ENCODE measurements at regions not wholly inside any gene's neighbourhood (a gene's known extent, or its start where the extent isn't known, plus 50 kb on each side); places are given as distances from the start of the nearest gene placed in this dataset.

- no peaks in the 10 kb centered on the region for H3K27me3 ChIP-seq (ENCODE audit: insufficient read depth in 3 of 3, low read length in 2 of 3)
- H3K9me3 ChIP-seq: no peaks in the 10 kb centered on the region
- H3K4me3 ChIP-seq: no peak overlapping the region
- ATAC-seq (no peak), DNase-seq (no peak)
- H3K36me3 ChIP-seq (ENCODE audit: insufficient read depth in 1 of 2, low read depth in 1 of 2): no peaks in the 10 kb centered on the region
- intact Hi-C loops (cut with DNase I): no loop called here
- 36 to 47% (median 41%) methylated on average over 3 of the region's 3 CpGs for WGBS, 3 donors
- TF ChIP-seq, protein P1, sequence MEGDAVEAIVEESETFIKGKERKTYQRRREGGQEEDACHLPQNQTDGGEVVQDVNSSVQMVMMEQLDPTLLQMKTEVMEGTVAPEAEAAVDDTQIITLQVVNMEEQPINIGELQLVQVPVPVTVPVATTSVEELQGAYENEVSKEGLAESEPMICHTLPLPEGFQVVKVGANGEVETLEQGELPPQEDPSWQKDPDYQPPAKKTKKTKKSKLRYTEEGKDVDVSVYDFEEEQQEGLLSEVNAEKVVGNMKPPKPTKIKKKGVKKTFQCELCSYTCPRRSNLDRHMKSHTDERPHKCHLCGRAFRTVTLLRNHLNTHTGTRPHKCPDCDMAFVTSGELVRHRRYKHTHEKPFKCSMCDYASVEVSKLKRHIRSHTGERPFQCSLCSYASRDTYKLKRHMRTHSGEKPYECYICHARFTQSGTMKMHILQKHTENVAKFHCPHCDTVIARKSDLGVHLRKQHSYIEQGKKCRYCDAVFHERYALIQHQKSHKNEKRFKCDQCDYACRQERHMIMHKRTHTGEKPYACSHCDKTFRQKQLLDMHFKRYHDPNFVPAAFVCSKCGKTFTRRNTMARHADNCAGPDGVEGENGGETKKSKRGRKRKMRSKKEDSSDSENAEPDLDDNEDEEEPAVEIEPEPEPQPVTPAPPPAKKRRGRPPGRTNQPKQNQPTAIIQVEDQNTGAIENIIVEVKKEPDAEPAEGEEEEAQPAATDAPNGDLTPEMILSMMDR (IDR thresholded peaks at IDR 0.05): no peak
- no peak overlapping the region for H3K27ac ChIP-seq
- H3K4me1 ChIP-seq: no peaks in the 10 kb centered on the region
Observed at GRCh38 chr13:70694996-70695715, 586.9 kb upstream of the KLHL1 start.

DNA sequence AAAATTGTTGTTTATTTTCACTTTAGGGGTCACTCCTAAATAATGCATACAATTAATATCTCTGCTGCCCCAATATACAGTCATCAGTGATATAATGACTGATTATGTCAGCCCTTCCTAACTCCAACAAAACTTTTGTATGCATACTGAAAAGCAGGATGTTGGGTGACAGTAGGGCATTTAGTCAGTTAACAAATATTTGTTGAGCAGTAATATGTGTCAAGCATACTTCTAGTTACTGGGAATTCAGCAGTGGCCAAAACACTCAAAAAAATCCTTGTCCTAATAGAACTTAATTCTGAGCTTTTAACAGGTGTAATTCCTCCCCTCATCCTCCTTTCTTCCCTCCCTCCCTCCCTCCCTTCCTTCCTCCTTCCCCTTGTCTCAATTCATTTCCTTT lies 560.7 kb upstream of the KLHL1 start:
- H3K4me1 ChIP-seq: no peaks in the 10 kb centered on the region
- intact Hi-C loops (cut with DNase I): no loop called here
- H3K36me3 ChIP-seq (ENCODE audit: insufficient read depth in 1 of 2, low read depth in 1 of 2): no peaks in the 10 kb centered on the region
- no peaks in the 10 kb centered on the region for H3K27me3 ChIP-seq (ENCODE audit: insufficient read depth in 3 of 3, low read length in 2 of 3)
- no peak overlapping the region for H3K4me3 ChIP-seq
- H3K9me3 ChIP-seq: no peaks in the 10 kb centered on the region
- TF ChIP-seq, protein P1 (IDR thresholded peaks at IDR 0.05): no peak
- ATAC-seq: no peak
- no peak for DNase-seq
- H3K27ac ChIP-seq: no peak overlapping the region

DNA sequence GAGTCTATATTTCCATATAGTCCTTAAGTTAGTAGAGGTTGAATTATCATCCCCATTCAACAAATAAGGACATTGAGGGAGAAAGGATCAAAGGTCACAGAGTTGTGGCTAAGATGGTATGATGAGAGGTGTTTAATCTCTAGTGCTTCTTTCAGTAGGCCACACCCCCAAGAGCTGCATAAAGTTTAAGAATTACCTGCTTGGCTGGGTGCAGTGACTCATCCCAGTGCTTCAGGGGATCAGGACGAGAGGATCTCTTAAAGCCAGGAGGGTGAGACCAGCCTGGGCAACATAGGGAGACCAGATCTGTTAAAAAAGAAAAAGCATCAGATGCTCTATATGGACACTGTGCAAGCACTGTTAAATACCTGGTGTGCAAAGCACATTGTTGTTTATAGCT lies 560.0 kb upstream of the KLHL1 start:
- no peak for DNase-seq
- H3K4me3 ChIP-seq: no peak overlapping the region
- no peaks in the 10 kb centered on the region for H3K27me3 ChIP-seq (ENCODE audit: insufficient read depth in 3 of 3, low read length in 2 of 3)
- WGBS, 3 donors: 73 to 93% (median 91%) methylated on average over 1 of the region's 1 CpG
- H3K36me3 ChIP-seq (ENCODE audit: insufficient read depth in 1 of 2, low read depth in 1 of 2): no peaks in the 10 kb centered on the region
- TF ChIP-seq, protein P1 (IDR thresholded peaks at IDR 0.05): no peak
- ATAC-seq: no peak
- no peaks in the 10 kb centered on the region for H3K4me1 ChIP-seq
- intact Hi-C loops (cut with DNase I): no loop called here
- no peaks in the 10 kb centered on the region for H3K9me3 ChIP-seq
- no peak overlapping the region for H3K27ac ChIP-seq

- Histone ChIP-seq H3K4me3 (no peak overlapping the region), H3K27me3 (ENCODE audit: insufficient read depth in 3 of 3, low read length in 2 of 3) (no peaks in the 10 kb centered on the region), H3K27ac (no peak overlapping the region), H3K36me3 (ENCODE audit: insufficient read depth in 1 of 2, low read depth in 1 of 2) (no peaks in the 10 kb centered on the region), H3K4me1 (no peaks in the 10 kb centered on the region), H3K9me3 (no peaks in the 10 kb centered on the region)
- DNase-seq: no peak
- no peak for ATAC-seq
- intact Hi-C loops (cut with DNase I): no loop called here
- TF ChIP-seq, protein P1 (IDR thresholded peaks at IDR 0.05): no peak
- 87 to 91% (median 90%) methylated on average over 1 of the region's 1 CpG for WGBS, 3 donors
Observed at GRCh38 chr13:70666883-70667556, 558.8 kb upstream of the KLHL1 start.
